GM21360 (cell line): ENCODE measurements at regions not wholly inside any gene's neighbourhood (a gene's known extent, or its start where the extent isn't known, plus 50 kb on each side); places are given as distances from the start of the nearest gene placed in this dataset.
"Not testable (repeated sequence)": the region's sequence is repeated elsewhere in the genome, so short reads cannot be mapped to it uniquely, and the experiment has no call there.

Source experiments
- ATAC-seq: cut with Tn5 transposase; IDR thresholded peaks from one replicate; pipeline ENCODE4 v1.9.1; 2021; ENCODE audit warnings: mild to moderate bottlenecking, moderate library complexity; ENCODE audit not compliant: unreplicated experiment

DNA sequence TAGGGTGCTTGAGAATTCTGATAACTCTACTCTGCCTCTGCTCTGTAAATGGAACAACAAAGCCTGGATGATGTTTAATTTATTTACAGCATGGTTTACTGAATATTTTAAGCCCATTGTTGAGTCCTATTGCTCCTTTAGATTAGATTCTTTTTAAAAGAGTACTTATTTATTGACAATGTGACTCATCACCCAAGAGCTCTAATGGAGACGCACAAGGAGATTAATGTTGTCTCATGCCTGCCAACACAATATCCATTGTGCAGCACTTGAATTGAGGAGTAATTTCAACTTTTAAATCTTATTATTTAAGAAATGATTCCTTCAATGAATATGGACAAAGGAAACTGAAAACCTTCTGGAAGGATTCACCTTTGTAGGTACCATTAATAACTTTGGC is 691.4 kb downstream of the ZBBX start:
- ATAC-seq = no peak

DNA sequence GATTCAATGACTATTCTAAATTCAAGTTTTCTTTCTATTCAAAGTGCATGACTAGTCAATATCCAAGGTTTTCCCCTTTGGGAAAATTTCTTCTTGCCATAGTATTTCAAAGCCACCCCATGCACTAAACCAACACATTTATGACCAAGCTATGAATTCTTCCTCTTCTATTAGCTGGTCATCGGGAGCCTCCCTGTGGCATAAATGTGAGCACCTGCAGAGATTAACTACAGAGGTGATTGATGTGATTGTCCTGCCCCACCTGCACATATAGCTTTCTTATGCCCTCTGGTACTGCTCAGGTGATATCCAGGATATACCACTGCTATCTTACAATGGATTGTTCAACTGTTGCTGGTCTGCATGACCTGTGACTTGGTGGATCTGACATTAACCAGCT is 694.9 kb downstream of the ZBBX start:
- ATAC-seq = no peak

DNA sequence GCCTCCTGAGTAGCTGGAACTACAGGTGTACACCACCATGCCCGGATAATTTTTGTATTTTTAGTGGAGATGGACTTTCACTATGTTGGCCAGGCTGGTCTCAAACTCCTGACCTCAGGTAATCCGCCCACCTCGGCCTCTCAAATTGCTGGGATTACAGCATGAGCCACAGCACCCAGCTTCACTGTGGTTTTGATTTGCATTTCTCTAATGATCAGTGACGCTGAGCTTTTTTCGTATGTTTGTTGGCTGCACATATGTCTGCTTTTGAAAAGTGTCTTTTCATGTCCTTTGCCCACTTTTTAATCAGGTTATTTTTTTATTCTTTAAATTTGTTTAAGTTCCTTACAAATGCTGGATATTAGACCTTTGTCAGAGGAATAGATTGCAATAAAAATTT is 696.0 kb downstream of the ZBBX start:
- not testable (repeated sequence) for ATAC-seq

DNA sequence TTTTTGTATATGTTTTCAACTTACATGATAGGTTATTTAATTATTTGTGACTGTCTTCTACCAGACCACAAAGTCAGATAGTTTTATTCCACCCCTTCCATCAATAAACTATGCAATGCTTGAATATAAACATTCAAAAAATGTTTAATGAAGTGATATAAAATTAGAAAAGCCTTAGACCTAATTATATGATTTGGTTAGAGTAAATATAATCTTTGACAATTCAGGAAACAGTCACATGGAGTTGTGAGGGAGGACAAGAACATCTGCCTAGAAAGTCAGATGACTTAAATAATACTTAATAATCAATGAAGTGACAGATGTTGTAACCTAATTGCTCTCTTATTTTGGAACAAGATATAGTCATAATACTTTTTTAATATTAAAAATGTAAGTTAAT is 710.3 kb downstream of the ZBBX start:
- no peak for ATAC-seq

DNA sequence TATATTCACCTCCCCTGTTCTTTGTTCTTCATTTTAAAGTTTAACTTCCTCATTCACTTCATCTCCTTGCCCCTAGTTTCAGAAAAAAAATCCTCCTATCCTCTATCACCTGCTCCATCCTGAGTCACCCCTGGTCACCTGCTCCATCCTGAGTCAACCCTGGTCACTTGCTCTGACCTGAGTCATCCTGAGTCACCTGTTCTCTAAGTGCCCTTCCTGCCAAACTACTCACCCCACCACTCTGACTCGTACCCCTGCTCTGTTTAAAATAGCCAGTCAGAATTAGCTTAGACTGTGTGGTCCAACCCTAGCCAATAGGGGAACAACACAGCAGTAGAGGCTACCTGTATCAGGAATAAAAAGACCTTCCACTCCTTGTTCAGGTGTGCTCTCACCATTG is 716.9 kb downstream of the ZBBX start:
- ATAC-seq = no peak

DNA sequence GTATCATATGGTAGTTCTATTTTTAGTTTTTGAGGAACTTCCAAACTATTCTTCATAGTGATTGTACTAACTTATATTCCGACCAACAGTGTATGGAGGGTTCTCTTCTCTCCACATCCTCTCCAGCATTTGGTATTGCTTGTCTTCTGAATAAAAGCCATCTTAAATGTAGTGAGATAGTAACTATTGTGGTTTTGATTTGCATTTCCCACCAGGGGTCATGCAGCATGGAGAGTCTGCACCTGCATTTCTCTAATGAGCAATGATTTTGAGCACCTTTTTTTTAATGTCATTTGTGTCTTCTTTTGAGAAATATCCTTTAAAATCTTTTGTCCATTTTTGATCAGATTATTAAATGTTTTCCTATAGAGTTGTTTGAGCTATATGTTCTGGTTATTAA is 718.5 kb downstream of the ZBBX start:
- no peak for ATAC-seq

DNA sequence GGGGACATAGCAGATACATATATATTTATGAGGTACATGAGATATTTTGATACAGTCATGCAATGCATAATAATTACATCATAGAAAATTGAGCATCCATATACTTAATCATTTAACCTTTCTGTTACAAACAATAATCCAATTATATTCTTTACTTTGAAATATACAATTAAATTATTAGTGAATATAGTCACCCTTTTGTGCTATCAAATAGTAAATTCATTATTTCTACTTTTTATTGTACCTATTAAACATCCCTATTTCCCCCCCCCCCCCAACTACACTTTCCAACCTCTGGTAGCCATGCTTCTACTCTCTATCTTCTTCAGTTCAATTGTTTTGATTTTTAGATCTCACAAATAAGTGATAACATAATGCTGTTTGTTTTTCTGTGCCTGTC is 719.1 kb downstream of the ZBBX start:
- no peak for ATAC-seq

DNA sequence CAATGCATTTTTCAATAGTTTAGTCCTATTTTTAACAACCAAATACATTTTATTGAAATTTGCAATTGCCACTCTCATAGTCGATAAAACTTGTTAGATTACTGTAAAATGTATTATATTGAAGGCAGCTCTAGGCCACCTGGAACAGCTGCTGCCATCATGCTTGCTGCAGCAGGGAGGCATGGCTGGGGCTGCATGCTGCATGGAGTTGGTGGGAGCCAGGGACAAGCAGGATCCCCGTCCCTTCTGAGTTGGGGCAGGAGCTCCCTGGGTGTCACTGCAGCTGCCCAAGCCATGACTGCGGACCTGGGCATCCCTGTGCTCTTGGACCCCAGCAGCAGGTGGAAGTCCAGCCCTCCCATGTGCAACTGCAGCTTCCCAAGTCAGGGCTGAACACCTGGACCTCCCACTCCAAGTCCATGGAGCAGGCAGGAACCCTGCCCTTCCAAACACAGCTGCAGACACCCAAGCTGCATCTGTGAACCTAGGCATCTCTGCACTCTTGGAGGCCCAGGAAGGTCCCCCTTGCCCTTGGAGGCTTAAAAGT is 742.0 kb downstream of the ZBBX start:
- no peak for ATAC-seq

DNA sequence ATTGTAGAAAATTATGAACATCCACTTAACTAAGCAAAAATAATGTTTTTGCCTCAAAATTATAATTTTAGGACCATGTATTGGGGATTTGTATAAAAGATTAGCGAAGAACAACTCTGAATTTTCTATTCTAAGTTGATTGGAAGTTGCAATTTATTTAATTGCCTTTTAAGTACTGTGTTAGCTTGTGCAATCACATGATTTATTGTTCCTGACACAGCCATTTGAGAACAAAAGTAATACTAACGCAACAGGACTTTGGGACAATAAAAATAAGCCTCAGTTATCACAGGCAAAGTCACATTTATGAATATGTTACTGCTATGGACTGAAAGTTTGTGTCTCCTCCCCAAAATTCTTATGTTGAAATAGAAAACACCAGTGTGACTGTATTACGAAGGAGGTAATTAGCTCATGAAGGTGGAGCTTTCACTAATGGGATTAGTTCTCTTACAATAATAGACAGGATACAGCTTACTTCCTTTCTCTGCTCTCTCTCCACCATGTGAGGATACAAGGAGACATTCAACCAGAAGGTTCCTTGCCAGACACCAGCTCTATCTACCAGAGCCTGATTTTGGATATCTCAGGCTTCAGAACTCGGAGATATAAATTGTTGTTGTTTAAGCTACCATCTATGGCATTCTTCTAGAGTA is 745.9 kb downstream of the ZBBX start:
- ATAC-seq = no peak

DNA sequence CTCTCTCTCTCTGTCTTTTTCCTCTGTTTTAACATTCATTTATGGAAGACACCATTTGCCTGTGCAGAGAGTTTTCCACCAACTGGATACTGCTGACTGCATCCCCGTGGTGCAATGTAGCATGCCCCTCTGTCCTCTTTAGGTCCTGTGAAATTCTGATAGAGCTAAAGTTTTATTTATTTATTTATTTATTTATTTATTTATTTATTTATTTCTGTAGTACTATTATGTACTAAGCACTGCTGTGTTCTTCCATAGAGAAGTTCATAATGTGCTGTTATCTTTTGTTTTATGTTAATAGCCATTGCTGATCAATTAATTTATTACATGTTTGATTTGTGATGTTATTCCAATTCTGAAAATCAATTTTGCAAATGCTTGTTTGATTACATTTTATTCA is 749.9 kb downstream of the ZBBX start:
- ATAC-seq = no peak

DNA sequence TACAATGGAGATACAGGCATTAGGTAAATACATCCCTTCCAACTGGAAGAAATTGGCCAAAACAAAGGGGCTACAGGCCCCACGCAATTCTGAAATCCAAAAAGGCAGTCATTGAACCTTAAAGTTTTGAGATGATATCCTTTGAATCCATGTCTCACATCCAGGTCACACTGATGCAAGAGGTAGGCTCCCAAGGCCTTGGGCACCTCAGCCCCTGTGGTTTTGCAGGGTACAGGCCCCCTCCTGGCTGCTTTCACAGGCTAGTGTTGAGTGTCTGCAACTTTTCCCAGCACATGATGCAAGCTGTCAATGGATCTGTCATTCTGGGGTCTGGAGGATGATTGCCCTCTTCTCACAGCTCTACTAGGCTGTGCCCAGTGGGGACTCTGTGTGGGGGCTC is 766.7 kb downstream of the ZBBX start:
- ATAC-seq = no peak

DNA sequence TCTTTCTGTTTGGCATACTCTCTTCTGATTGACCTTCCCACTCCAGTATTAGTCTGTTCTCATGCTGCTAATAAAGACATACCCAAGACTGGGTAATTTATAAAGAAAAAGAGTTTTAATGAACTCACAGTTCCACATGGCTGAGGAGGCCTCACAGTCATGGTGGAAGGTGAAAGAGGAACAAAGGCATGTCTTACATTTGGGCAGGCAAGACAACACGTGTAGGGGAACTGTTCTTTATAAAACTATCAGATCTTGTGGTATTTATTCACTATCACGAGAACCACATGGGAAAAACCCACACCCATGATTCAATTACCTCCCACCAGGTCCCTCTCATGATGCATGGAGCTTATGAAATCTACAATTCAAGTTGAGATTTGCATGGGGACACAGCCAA is 767.3 kb downstream of the ZBBX start:
- not testable (repeated sequence) for ATAC-seq

DNA sequence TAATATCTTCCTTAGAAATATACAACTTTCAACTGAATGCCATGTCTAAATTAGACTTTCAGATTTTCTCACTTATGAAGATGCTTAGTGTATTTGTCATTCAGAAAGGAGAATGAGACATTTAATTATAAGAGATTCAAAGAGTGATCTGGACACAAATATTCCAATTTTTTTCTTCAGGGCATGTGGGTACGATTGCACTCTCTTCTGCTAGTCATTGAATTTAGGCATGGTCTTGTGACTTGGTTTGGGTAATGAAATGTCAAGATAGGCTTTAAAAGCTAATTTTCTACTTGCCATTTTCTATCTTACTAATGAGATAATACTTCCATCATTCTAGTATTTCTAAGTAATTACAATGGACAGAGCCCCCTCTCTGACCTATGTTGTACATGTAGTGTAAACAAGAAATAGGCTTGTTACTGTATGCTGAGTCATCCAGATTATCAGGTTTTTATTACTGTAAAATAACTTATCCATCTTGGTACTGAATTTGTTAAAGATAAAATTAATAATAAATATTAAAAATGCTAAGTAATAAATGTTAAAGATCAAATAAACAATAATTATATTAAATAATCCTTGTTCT is 770.8 kb upstream of the BCHE start:
- ATAC-seq = no peak

DNA sequence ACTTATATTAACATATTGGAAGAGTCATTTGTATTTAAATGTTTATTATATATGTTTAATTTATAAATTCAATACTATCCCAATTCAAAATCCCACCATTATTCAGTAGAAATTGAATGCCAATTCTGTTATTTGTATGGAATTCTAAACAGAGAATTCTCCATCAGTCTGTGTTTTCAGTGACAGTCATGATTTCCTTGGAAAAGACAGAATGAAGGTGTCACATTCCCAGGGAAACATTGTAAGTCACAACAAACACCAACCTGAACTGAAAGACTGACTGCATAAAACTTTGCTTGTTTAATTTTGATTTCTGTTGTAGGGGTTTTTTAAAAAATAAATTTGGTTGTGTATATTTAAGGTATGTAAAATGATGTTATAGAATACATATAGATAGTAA is 769.8 kb upstream of the BCHE start:
- no peak for ATAC-seq

DNA sequence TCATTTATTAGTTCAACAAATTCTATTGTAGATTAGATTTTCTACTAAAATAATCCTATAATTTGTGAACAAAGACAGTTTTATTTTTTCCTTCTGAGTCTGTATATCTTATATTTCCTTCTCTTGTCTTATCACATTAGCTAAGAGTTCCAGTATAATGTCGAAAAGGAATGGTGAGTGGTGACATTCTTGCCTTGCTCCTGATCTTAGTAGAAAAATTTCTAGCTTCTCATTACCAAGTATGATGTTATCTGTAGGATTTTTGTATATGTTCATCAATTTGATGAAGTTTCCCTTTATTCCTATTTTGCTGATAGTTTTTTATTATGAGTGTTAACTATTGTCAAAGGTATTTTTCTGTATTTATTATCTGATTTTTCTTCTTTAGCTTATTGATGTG is 756.6 kb upstream of the BCHE start:
- ATAC-seq = no peak

DNA sequence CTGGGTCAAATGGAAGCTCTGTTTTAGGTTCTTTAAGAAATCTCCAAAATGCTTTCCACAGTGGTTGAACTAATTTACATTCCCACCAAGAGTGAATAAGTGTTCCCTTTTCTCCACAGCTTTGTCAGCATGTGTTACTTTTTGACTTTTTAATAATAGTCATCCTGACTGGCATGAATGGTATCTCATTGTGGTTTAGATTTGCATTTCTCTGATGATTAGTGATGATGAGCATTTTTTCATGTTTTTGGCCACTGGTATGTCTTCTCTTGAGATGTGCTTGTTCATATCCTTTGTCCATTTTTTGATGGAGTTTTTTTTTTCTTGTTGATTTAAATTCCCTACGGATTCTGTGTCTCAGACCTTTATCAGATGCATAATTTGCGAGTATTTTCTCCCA is 745.0 kb upstream of the BCHE start:
- no peak for ATAC-seq

DNA sequence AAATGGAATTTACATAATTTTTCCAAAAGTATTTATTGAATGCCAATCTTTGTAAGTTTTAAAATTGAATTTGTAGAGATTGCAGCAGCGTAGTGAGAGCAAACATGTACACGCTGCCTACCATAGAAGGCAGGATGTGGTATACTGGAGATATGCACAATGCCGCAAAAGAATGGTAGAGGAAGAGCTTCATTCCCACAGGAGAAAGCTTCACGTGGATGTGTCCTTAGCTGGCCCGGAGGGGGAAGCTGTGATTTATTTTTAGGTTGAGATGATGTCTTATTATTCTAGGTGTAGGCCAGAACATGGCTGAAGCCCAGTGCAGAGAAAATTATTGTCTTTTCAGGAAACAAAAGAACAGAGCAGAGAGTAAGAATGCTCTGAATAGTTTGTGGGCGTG is 743.3 kb upstream of the BCHE start:
- no peak for ATAC-seq

DNA sequence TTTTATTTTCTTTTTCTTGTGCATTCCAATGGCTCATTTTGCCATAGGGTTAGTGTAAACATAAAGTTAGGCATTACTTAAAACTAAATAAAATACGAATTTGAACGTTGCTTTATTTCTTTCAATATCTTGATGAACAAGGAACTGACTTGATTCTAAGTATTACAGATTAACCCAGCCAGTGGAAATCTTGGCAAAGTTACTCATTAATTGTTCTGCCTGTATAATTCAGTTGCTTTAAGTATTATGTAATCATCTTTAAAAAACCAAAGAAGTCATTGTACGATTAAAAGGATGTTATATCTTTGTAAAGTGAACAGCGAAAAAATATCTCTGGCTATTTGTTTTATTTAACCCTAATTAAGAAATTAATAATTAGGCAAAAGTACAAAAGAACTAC is 737.9 kb upstream of the BCHE start:
- ATAC-seq = no peak

DNA sequence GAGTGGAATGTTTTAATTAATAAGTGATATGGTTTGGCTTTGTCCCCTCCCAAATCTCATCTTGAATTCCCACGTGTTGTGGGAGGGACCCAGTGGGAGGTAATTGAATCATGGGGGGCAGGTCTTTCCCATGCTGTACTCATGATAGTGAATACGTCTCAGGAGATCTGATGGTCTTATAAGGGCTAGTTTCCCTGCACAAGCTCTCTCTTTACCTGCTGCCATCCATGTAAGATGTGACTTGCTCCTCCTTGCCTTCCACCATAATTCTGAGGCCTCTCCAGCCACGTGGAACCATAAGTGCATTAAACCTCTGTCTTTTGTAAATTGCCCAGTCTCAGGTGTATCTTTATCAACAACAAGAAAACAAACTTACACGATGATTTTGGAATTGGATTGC is 734.5 kb upstream of the BCHE start:
- ATAC-seq = not testable (repeated sequence)

DNA sequence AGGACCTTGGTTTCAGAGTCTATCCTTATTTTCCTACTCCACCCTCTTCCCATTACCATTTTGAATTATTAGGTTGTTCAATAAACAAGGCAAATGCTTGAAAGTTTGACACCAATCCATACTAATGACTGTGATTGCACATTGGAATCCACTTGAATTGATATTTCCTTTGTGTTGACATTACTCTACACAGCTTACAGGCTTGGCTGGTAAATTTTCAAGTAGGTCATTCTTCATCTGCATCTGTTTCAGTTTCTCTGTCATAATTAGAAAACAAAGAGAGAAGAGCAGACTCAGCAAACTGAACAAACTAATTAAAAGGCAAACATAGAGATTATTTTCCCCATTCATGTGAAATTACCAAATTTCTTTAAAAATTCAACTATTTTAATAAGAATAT is 732.9 kb upstream of the BCHE start:
- no peak for ATAC-seq

DNA sequence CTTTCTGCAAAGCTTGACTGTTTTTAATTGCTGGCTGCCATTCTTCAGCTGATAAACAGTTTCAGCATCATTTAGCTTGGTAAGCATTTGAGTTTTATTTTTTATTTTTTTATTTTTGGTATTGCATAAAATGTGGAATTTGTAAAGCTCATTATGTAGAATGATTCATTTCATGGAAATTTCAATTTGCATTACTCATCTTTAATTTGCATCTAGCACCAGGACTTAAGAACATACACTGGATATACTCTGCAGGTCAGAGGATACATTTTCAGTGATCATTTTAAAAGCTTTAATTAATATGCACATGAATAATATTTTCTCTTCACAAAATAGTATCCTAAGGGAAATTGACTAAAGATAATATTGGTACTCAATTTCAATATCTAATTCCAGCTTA is 732.4 kb upstream of the BCHE start:
- no peak for ATAC-seq

DNA sequence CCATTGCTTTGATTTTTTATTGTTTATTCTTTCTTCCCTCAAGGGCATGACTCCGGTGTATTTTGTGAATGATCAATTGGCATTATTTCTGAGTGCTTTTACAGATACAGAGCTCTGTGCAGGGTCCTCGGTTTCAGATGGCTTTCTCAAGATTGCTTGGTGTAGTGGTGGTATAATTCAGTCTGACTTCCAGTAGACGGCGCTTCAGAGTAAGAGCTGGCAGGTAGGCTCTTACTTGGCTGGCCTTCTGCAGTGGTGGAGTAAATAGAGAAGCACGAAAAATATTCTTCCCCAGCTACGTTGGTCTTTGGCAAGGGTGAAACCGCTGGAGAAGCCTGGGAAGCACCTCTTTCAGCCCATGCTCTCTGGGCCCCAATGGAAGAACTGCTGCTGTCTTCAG is 723.0 kb upstream of the BCHE start:
- ATAC-seq = no peak

DNA sequence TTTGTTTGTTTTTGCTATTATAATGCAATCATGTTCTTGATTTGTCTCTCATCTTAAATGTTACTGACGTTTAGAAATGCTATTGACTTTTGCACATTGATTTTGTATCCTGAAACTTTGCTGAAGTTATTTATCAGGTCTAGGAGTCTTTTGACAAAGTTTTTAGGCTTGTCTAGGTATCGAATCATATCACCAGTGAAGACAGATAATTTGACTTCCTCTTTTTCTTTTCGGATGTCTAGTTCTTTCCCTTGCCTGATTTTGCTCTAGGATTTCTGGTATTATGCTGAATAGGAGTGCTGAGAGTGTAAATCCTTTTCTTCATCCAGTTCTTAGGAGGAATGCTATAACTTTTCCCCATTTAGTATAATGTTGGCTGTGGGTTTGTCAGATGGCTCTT is 719.7 kb upstream of the BCHE start:
- no peak for ATAC-seq
